Suppressor macrophage treated with lipopolysaccharide for 1 hour (primary cell): ENCODE measurements at regions not wholly inside any gene's neighbourhood (a gene's known extent, or its start where the extent isn't known, plus 50 kb on each side); places are given as distances from the start of the nearest gene placed in this dataset.

ENCODE experiments used
- DNase-seq, 3 donors: peaks; one replicate each; pipeline ENCODE4 v3.0.0-alpha.2; 2020 to 2022

DNA sequence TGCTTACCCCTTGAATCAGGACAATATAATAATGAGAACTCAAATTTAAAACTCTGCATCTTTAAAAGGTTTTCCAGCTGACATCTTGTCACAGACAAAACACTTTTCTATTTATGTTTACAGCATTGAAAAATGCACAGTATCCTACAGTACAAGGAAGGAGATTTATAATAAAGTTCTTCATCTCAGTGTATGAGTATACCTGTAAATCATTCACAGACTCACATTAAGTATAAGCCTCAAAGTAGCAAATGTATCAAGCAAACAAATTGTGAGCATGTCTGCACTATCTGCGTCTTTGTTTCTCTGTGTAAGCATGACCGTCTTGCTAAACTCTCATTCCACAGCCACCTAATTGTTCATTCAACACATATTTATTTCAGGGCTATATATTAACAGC, 52.8 kb downstream of the PPP1R2C start:
- no peak for DNase-seq

DNA sequence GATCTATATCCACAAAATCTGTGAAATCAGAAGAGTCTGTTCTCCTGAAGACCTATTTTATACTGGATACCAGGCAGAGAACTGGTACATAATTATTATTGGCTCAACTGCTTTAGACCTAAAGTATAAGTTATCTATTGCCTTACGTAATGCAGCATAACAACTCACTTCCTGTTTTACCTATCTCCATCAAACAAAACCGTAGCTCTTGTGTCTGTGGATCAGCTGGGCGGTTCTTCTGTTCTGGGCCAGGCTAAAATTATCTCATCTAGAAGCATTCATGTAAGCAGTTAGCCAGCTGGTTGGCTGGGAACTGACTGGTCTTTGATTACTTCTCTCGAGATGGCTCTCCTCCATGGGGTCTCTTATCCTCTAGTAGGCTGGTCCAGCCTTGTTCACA, 57.8 kb downstream of the PPP1R2C start:
- no peak for DNase-seq

DNA sequence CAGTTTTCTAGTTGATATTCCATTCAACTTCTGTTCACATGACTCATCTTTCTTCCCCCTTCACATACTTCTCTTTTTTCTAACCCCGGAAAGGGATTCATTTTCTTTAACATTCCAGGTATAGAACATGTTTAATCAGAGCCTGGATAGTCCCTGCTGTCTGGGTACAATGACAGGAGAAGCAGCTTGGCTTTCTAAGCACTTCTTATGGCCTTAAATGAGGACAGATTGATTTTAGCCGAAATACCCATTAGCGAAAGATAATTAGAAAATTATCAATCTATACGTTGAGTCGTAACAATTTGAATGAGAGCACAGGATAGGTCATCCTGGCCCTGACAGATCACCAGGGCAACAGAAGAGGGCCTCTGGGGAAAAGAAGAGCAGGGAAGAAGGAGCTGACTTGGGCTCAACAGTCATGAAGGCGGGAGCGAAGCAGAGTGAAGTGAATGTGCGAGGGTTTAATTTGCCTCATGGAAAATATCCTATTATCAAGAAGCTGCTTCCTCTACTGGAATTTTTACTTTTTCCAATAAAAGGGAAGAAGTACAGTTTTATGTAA, 62.2 kb downstream of the PPP1R2C start:
- DNase-seq, result no peak

- DNase-seq, result peak in 2 of 3 donors; percentile 9 to 15
These were observed 62.8 kb downstream of the PPP1R2C start for GRCh38 chrX:42714981-42715700.

DNA sequence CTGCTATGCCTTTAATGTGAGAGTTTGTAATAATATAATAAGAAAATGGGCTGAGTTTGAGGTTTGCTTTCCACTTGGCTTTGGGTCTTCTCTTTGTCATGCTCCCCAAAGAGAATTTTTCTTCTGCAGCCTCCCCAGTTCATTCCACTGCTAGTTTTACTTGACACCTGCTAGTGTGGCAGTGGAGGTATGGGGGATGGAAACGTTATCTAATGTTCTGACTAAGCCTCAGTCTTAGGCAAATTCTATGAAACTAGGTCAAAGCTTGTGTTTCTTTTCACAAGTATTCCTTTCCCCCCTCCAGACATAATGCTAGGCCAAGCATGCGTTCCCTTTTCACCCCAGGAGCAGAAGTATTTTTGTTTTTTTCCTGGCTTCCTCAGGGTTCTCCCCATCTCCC, 67.5 kb downstream of the PPP1R2C start:
- no peak for DNase-seq

DNA sequence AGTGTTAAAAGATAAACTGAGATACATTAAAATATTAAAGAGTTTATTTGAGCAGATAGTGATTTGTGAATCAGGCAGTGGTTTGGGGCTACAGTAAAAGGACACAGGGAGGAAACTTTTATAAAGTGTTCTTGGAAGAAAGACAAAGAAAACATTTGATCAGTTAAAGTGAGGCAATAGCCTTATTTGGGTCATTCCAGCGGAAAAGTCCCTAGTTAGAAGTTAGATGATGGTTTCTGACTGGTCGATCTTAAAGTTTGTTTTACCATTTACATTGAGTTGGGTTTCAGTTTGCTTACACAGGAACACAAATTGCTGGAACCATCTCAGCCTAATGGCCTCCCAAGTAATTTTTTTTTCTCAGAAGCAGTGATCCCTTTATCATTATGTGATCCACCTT, 69.7 kb downstream of the PPP1R2C start:
- DNase-seq, result no peak

GRCh38 chrX:42707742-42708141, 70.2 kb downstream of the PPP1R2C start:
- DNase-seq, result no peak

- no peak for DNase-seq
These were observed 73.5 kb downstream of the PPP1R2C start for GRCh38 chrX:42704454-42704853.

GRCh38 chrX:42697544-42697943, 80.4 kb downstream of the PPP1R2C start:
- DNase-seq, result no peak

DNA sequence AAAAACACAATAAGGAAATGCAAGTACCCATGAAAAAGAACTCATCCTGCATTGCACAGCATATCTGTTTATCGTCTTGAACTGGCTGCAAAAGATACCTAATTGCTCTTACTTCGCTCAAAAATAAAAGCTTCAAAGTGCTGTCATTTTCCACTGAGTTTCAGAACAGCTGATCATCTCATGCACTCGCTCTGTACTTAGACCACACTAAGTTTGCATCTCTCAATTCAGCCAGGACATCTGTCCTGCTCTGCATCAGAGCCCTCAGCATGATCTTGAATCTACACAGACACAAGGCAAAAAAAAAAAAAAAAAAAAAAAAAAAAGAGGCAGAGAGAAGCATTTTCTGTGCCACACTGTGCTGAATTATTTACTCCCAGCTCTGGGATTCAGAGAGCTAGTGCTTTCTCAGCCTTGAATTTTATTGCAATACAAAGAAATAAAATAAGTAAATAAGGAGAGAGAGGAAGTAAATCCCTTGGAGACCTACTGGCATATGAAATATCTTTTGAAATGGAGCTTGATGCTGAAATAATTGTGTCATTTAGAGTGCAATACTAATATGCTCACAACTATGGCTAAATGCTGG, 81.3 kb downstream of the PPP1R2C start:
- DNase-seq, result no peak

DNA sequence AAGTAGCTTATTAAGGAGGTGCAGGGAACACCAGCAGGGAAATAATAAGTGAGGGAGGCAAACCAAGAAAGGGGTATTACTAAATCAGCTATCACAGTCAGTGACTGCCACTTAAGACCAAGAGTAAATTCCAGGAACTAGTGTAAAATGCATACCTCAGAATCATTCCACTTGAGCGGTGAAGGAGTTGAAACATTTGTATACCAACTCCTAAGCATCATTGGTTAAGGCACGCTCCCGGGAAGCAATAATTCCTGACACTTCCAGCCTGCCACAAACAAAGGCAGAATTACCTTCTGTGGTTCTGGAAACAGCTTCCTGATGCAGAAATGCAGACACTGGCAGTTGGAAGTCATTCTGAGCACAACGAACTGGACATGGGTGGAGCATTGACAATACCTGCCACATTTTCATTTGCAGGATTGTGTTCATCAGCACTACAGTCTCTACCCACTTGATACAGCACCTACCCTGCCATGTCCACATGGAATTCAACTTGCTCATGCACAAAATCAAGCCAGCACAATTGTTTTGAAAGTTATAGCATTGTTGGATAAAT, 82.1 kb downstream of the PPP1R2C start:
- no peak for DNase-seq

DNA sequence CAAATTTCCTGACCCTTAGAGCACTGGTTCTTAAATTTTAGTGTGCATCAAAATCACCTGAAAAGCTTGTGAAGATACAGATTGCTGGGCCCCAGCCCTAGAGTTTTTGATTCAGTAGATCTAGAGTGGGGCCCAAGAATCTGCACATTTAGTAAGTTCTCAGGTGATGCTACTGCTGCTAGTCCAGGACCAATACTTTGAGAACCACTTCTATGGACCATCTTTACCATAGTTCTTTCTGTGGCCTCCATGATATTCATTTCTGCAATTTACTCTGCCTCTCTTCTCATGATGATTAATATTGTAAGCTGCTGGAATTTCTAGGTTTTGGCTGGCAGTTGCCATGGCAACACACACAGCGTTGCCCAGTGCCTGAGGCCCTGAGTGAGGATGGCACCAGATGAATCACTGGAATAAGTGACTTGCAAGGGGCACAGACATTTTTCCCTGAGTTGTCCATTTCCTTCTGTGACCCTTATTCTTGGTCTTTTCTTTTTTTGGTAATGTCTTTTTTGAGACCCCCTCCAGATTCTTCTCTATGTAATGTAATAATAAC, 83.6 kb downstream of the PPP1R2C start:
- DNase-seq, result no peak

- DNase-seq, result no peak
These were observed 86.8 kb downstream of the PPP1R2C start for GRCh38 chrX:42691196-42691595.

- DNase-seq, result no peak
These were observed 91.3 kb downstream of the PPP1R2C start for GRCh38 chrX:42686706-42687105.

GRCh38 chrX:42686296-42686695, 91.7 kb downstream of the PPP1R2C start:
- DNase-seq, result no peak

GRCh38 chrX:42684065-42684464, 93.9 kb downstream of the PPP1R2C start:
- no peak for DNase-seq

DNA sequence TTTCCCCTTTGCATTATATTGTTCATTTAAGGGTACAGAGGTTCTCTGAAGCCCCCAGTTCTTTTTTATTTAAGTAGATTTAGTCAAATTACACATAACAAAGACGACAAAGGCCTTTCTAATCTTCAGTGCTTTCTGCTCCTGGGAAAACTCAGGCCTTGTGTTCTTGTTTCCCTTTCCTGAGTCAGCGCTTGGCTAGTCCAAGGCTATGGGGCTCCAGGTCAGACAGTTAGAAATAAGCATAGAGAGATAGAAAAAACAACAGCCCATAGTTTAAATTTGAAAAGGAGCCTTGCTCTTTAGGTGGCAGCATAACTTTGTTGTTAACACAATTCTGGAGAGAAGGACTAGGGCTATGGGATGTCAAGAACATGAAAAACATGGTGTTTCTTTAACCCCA, 97.3 kb downstream of the PPP1R2C start:
- no peak for DNase-seq

DNA sequence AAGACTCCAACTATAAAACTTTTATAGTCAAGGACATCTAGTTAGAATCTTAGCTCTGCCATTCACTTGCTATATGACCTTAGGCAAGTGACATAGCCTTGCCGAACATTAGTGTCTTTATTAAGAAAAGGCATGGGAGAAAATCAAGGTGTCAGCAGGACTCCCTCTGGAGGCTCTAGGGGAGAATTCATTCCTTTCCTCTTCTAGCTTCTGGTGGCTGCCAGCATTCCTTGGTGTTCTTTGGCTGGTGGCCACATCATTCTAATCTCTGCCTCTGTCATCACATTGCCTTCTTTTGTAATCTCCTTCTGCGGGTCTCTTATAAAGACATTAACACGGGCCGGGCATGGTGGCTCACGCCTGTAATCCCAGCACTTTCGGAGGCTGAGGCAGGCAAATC, 99.8 kb downstream of the PPP1R2C start:
- DNase-seq, result no peak

- no peak for DNase-seq
These were observed 104.6 kb downstream of the PPP1R2C start for GRCh38 chrX:42673301-42673810.

DNA sequence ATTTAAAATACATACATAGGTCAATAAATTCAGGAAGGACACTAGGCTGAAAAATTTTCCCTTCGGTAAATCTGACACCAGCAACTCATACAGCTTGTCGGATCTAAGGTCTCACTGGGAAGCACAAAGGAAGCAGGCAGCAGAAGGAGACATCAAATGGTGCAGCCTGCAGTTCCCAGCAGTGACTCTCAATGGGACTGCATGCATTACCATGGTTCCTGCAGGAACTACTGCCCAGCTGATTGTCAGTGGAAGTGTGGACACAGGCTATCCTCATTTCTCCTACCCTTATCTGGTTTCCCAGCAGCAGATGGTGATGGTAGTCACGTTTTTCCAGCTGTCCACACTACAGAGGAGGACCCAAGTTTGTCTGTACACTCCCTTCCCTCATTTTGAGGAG, 113.3 kb downstream of the PPP1R2C start:
- no peak for DNase-seq

GRCh38 chrX:42628471-42628870, 149.5 kb downstream of the PPP1R2C start:
- no peak for DNase-seq

GRCh38 chrX:42627891-42628290, 150.1 kb downstream of the PPP1R2C start:
- DNase-seq, result no peak

- DNase-seq, result no peak
These were observed 153.4 kb downstream of the PPP1R2C start for GRCh38 chrX:42624524-42624923.

GRCh38 chrX:42619068-42619467, 158.9 kb downstream of the PPP1R2C start:
- DNase-seq, result no peak
